ENCODE measurements at regions not wholly inside any gene's neighbourhood (a gene's known extent, or its start where the extent isn't known, plus 50 kb on each side); places are given as distances from the start of the nearest gene placed in this dataset.

DNA sequence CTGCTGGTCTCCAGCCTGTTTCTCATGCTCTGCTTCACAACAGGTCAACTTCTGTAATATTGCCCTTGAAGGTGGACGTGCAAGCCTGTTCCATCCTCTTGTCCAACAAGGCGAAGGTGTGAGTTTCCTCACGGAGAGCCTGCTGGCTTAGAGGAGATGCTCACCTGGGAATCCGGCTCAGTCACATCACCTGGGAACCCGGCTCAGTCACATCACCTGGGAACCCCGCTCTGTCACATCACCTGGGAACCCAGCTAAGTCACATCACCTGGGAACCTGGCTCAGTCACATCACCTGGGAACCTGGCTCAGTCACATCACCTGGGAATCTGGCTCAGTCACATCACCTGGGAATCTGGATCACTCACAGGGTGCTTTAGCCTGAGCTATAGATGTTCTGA is 230.1 kb downstream of the ERMARD start:
- Histone ChIP-seq H3K27me3 (peaks cover 0 to 47% (median 0%) of the 10 kb centered on the region in 4 donors), H3K9me3 (no peaks in the 10 kb centered on the region), H3K27ac (replicated peaks in 1 of 4) (no peak overlapping the region), H3K4me3 (no peak overlapping the region), H3K36me3 (no peaks in the 10 kb centered on the region), H3K4me1 (no peaks in the 10 kb centered on the region)
- whole genome bisulfite sequencing, result 93% methylated on average over 3 of the region's 6 CpGs
- TF ChIP-seq POLR2AphosphoS5 (IDR thresholded peaks at IDR 0.05) (no peak), EP300 (IDR thresholded peaks at IDR 0.05) (no peak), POLR2A (IDR thresholded peaks at IDR 0.05; ENCODE audit: low read depth) (no peak)
- TF ChIP-seq, protein P1, sequence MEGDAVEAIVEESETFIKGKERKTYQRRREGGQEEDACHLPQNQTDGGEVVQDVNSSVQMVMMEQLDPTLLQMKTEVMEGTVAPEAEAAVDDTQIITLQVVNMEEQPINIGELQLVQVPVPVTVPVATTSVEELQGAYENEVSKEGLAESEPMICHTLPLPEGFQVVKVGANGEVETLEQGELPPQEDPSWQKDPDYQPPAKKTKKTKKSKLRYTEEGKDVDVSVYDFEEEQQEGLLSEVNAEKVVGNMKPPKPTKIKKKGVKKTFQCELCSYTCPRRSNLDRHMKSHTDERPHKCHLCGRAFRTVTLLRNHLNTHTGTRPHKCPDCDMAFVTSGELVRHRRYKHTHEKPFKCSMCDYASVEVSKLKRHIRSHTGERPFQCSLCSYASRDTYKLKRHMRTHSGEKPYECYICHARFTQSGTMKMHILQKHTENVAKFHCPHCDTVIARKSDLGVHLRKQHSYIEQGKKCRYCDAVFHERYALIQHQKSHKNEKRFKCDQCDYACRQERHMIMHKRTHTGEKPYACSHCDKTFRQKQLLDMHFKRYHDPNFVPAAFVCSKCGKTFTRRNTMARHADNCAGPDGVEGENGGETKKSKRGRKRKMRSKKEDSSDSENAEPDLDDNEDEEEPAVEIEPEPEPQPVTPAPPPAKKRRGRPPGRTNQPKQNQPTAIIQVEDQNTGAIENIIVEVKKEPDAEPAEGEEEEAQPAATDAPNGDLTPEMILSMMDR (IDR thresholded peaks at IDR 0.05), result no peak
- intact Hi-C loops (cut with DNase I), result no loop called here
- DNase-seq (ENCODE audit: extremely low spot score), result no peak

DNA sequence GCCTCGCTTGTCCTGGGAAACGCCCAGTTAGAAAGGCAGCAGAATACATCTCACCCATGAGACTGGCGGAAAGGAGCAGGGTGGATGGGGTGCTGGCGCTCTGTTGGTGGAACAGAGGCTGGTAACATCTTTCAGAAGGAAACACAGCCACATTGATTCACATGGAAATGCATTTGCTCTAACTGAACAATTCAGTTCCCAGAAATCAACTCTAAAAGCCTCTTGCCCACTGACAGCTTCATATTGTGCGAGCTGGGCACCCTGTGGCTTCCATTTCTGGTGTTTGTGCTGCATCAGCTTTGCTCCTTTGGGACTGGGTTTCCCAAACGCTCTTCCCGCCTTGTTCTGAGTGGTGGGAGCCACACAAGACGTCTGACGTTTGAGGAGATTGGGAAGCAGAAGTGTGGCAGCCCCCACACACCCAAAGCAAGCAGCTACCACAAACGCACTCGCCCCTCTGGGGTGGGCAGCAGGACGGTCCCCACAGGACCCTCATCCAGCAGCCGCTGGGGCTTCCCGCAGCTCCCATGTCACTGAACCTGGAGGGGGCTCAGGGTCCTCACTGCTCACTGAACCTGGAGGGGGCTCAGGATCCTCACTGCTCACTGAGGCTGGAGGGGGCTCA is 229.5 kb downstream of the ERMARD start:
- Histone ChIP-seq H3K36me3 (no peaks in the 10 kb centered on the region), H3K27me3 (peaks cover 0 to 52% (median 0%) of the 10 kb centered on the region in 4 donors), H3K27ac (replicated peaks in 1 of 4) (no peak overlapping the region), H3K4me1 (peaks cover 0 to 3% (median 0%) of the 10 kb centered on the region in 4 donors), H3K9me3 (no peaks in the 10 kb centered on the region), H3K4me3 (no peak overlapping the region)
- intact Hi-C loops (cut with DNase I), result no loop called here
- DNase-seq (ENCODE audit: extremely low spot score), result no peak
- TF ChIP-seq EP300 (IDR thresholded peaks at IDR 0.05) (no peak), POLR2AphosphoS5 (IDR thresholded peaks at IDR 0.05) (no peak)
- TF ChIP-seq, protein P1 (IDR thresholded peaks at IDR 0.05), result no peak
- 77% methylated on average over 12 of the region's 14 CpGs for WGBS

DNA sequence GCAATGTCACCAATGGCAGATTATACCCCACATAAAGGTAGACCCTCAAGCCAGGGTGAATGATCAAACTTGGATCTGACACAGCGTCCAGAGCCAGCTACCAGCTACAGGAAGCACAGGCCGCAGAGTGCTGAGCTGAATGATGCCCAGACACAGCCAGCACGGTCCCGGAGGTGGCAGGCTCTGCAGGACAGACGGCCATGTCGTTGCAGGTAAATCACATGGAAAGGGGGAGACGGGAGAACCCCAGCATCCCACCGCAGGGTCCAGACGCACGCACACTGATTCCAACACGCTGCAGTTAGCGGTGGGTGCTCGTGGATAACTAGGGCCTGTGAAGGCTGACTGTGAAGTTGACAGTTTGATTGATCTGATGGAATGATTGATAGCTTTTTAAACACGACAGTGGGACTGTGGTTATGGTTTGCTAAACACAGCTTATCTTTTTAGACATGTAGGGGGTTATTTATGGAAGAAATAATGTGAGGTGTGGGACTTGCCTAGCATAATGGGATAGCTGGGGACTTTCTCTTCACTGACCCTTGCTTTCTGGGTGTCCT is 228.5 kb downstream of the ERMARD start:
- no peak overlapping the region for H3K27ac ChIP-seq (replicated peaks in 1 of 4)
- TF ChIP-seq, protein P1 (IDR thresholded peaks at IDR 0.05), result no peak
- TF ChIP-seq EP300 (IDR thresholded peaks at IDR 0.05), result no peak
- no peak for TF ChIP-seq POLR2A (IDR thresholded peaks at IDR 0.05; ENCODE audit: low read depth)
- H3K36me3 ChIP-seq, result no peaks in the 10 kb centered on the region
- H3K27me3 ChIP-seq, result peaks cover 0 to 52% (median 0%) of the 10 kb centered on the region in 4 donors
- H3K4me3 ChIP-seq, result no peak overlapping the region
- peaks cover 0 to 3% (median 0%) of the 10 kb centered on the region in 4 donors for H3K4me1 ChIP-seq
- WGBS, result 82% methylated on average over 14 of the region's 14 CpGs
- H3K9me3 ChIP-seq, result no peaks in the 10 kb centered on the region
- no peak for DNase-seq (ENCODE audit: extremely low spot score)
- intact Hi-C loops (cut with DNase I), result no loop called here

DNA sequence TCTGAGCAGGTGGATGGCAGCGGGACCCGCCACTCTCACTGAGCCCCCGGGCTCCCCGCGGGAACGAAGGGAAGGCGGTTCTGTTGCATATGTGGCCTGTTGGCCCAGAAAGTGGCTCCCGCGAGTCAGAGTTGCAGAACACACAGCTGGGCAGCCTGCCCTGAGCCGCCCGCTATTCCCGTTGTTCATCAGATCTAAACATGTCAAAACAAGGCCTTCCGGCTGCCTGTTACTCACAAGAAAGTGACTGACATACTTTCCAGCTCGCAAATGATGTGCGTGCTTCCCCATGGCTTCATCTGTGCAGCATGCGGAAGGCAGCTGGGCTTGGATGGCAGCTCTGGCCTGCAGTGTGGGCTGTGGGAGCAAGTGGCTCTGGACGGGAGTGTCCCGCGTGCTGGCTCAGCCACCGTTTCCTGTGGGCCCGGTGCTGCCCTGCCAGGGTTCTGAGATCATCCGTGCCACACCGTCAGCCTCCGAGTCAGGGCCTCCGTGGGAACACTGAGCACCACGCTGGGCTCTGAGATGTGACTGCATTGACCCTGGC is 227.3 kb downstream of the ERMARD start:
- Histone ChIP-seq H3K4me3 (no peak overlapping the region), H3K9me3 (no peaks in the 10 kb centered on the region), H3K27ac (replicated peaks in 1 of 4) (no peak overlapping the region), H3K36me3 (no peaks in the 10 kb centered on the region), H3K27me3 (peaks cover 0 to 52% (median 0%) of the 10 kb centered on the region in 4 donors), H3K4me1 (peaks cover 0 to 3% (median 0%) of the 10 kb centered on the region in 4 donors)
- TF ChIP-seq EP300 (IDR thresholded peaks at IDR 0.05) (no peak), POLR2A (IDR thresholded peaks at IDR 0.05; ENCODE audit: low read depth) (no peak), POLR2AphosphoS5 (IDR thresholded peaks at IDR 0.05) (no peak)
- TF ChIP-seq, protein P1 (IDR thresholded peaks at IDR 0.05), result no peak
- DNase-seq (ENCODE audit: extremely low spot score), result no peak
- 60% methylated on average over 21 of the region's 26 CpGs for WGBS
- intact Hi-C loops (cut with DNase I), result no loop called here

Data from esophagus muscularis mucosa (tissue), 4 donors.